ENCODE measurements at regions not wholly inside any gene's neighbourhood (a gene's known extent, or its start where the extent isn't known, plus 50 kb on each side); places are given as distances from the start of the nearest gene placed in this dataset.

DNA sequence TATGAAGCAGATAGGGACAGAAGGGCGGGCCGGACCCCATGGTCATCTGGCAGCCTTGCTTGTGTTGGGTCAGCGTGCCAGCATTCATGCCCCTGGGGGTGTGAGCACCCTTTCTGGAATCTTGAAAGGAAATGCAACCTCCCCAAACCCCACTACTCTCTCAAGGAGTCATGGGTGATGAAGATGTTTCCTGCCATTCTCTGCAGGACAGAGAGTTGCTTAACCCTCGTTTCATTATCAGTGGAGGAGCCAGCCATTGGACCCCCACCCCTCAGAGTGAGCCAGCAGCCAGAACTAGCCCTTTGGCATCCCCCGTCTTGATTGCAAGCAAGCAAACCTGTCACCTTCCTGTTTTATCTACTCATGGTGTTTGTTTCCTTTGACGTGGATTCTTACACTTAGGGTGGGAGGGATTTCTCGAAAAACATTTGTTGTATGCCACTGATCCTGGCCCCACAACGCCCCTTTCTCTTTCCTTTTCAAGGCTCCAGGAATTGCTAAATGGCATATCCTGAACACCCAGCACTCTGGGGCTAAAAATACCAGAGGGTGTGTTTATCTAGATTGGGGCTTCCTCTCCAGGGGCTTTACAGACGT, 258.3 kb downstream of the ETS1 start:
- no peak overlapping the region for H3K9ac ChIP-seq

DNA sequence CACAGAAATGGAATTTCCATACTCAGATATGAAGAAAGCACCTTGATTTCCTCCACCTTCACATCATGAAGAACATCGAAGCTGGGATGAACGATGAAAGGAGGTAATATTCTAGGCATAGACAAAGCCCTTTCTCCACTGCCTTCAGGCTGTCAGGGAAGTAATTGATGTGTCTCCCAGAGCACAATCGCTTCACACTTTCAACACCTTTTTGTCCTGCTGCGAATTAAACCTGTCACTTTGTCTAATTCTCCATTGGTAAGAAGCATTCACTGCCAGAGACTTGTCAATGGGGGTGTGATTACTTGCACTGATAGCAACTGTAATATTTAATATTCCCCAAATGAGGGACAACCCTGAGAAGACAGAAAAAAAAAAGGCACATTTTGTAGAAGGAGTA, 260.1 kb downstream of the ETS1 start:
- Histone ChIP-seq H3K9me3 (no peaks in the 10 kb centered on the region), H4K20me1 (ENCODE audit: insufficient read depth) (no peaks in the 10 kb centered on the region), H3K79me2 (ENCODE audit: insufficient read depth) (no peaks in the 10 kb centered on the region), H3F3A (replicated peaks; ENCODE audit: insufficient read depth) (no peaks in the 10 kb centered on the region), H3K36me3 (replicated peaks in 1 of 2; ENCODE audit: control insufficient read depth in 1 of 2, insufficient read depth in 2 of 2, low read length in 1 of 2) (no peaks in the 10 kb centered on the region), H3K27ac (ENCODE audit: low read depth in 2 of 2, low read length in 1 of 2) (no peak overlapping the region), H3K4me2 (no peak overlapping the region), H3K27me3 (ENCODE audit: insufficient read depth) (no peaks in the 10 kb centered on the region), H3K4me3 (ENCODE audit: low read depth in 2 of 2, low read length in 1 of 2) (no peak overlapping the region), H3K4me1 (ENCODE audit: control insufficient read depth in 1 of 2, insufficient read depth in 2 of 2, low read depth in 1 of 2, low read length in 1 of 2) (peaks cover 0 to 2% of the 10 kb centered on the region in 2 experiments; a peak in 1 of 4 replicates), H3K9ac (no peak overlapping the region), H2AFZ (ENCODE audit: low read depth) (no peak overlapping the region), H3K9me2 (no peaks in the 10 kb centered on the region)
- ChIA-PET POLR2A (no interaction called here), CTCF (no interaction called here)
- no peak for TF ChIP-seq SMC3 (IDR thresholded peaks at IDR 0.05; ENCODE audit: low read depth, low read length)
- TF ChIP-seq, protein P1, sequence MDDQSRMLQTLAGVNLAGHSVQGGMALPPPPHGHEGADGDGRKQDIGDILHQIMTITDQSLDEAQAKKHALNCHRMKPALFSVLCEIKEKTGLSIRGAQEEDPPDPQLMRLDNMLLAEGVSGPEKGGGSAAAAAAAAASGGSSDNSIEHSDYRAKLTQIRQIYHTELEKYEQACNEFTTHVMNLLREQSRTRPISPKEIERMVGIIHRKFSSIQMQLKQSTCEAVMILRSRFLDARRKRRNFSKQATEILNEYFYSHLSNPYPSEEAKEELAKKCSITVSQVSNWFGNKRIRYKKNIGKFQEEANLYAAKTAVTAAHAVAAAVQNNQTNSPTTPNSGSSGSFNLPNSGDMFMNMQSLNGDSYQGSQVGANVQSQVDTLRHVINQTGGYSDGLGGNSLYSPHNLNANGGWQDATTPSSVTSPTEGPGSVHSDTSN (IDR thresholded peaks at IDR 0.05), result no peak
- TF ChIP-seq, protein P2, sequence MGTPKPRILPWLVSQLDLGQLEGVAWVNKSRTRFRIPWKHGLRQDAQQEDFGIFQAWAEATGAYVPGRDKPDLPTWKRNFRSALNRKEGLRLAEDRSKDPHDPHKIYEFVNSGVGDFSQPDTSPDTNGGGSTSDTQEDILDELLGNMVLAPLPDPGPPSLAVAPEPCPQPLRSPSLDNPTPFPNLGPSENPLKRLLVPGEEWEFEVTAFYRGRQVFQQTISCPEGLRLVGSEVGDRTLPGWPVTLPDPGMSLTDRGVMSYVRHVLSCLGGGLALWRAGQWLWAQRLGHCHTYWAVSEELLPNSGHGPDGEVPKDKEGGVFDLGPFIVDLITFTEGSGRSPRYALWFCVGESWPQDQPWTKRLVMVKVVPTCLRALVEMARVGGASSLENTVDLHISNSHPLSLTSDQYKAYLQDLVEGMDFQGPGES (IDR thresholded peaks at IDR 0.05; ENCODE audit: low read depth, low read length), result no peak
- TF ChIP-seq TEAD4 (IDR thresholded peaks at IDR 0.05; ENCODE audit: borderline replicate concordance, insufficient read depth), result no peak
- TF ChIP-seq NFIC (IDR thresholded peaks at IDR 0.05; ENCODE audit: borderline replicate concordance), result no peak
- TF ChIP-seq, protein P3, sequence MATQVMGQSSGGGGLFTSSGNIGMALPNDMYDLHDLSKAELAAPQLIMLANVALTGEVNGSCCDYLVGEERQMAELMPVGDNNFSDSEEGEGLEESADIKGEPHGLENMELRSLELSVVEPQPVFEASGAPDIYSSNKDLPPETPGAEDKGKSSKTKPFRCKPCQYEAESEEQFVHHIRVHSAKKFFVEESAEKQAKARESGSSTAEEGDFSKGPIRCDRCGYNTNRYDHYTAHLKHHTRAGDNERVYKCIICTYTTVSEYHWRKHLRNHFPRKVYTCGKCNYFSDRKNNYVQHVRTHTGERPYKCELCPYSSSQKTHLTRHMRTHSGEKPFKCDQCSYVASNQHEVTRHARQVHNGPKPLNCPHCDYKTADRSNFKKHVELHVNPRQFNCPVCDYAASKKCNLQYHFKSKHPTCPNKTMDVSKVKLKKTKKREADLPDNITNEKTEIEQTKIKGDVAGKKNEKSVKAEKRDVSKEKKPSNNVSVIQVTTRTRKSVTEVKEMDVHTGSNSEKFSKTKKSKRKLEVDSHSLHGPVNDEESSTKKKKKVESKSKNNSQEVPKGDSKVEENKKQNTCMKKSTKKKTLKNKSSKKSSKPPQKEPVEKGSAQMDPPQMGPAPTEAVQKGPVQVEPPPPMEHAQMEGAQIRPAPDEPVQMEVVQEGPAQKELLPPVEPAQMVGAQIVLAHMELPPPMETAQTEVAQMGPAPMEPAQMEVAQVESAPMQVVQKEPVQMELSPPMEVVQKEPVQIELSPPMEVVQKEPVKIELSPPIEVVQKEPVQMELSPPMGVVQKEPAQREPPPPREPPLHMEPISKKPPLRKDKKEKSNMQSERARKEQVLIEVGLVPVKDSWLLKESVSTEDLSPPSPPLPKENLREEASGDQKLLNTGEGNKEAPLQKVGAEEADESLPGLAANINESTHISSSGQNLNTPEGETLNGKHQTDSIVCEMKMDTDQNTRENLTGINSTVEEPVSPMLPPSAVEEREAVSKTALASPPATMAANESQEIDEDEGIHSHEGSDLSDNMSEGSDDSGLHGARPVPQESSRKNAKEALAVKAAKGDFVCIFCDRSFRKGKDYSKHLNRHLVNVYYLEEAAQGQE (IDR thresholded peaks at IDR 0.05; ENCODE audit: low read depth, low read length), result no peak
- TF ChIP-seq, protein P4, sequence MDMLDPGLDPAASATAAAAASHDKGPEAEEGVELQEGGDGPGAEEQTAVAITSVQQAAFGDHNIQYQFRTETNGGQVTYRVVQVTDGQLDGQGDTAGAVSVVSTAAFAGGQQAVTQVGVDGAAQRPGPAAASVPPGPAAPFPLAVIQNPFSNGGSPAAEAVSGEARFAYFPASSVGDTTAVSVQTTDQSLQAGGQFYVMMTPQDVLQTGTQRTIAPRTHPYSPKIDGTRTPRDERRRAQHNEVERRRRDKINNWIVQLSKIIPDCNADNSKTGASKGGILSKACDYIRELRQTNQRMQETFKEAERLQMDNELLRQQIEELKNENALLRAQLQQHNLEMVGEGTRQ (IDR thresholded peaks at IDR 0.05; ENCODE audit: borderline replicate concordance, low read depth, low read length), result no peak
- no peak for TF ChIP-seq GATA2 (CRISPR knock-in tag; IDR thresholded peaks at IDR 0.05)
- no peak for TF ChIP-seq FOXM1 (IDR thresholded peaks at IDR 0.05; ENCODE audit: low read depth)
- no peak for TF ChIP-seq FOXJ3 (CRISPR knock-in tag; IDR thresholded peaks at IDR 0.05)
- 92% methylated on average over 4 of the region's 4 CpGs for WGBS (ENCODE audit: low lambda C conversion rate)
- DNase-seq, result no peak

More for the DNA sequence above, 258.3 kb downstream of the ETS1 start:
- ChIA-PET CTCF (no interaction called here), POLR2A (no interaction called here)
- TF ChIP-seq, protein P4 (IDR thresholded peaks at IDR 0.05; ENCODE audit: borderline replicate concordance, low read depth, low read length), result no peak
- TF ChIP-seq EZH2phosphoT487 (IDR thresholded peaks at IDR 0.05; ENCODE audit: borderline replicate concordance, low read depth) (no peak), FOSL2 (IDR thresholded peaks at IDR 0.05; ENCODE audit: borderline replicate concordance, low read depth) (no peak), FOXJ3 (CRISPR knock-in tag; IDR thresholded peaks at IDR 0.05) (no peak), MEF2A (IDR thresholded peaks at IDR 0.05; ENCODE audit: borderline replicate concordance, low read depth) (no peak), SIN3A (IDR thresholded peaks at IDR 0.05; ENCODE audit: borderline replicate concordance, low read depth, low read length) (no peak), RAD21 (IDR thresholded peaks at IDR 0.05; ENCODE audit: low read length) (no peak), POLR2AphosphoS5 (IDR thresholded peaks at IDR 0.05; ENCODE audit: low read depth, low read length) (no peak), FOXM1 (IDR thresholded peaks at IDR 0.05; ENCODE audit: low read depth) (no peak), ELF1 (IDR thresholded peaks at IDR 0.05) (no peak), GABPA (IDR thresholded peaks at IDR 0.05; ENCODE audit: low read depth) (no peak)
- TF ChIP-seq, protein P5, sequence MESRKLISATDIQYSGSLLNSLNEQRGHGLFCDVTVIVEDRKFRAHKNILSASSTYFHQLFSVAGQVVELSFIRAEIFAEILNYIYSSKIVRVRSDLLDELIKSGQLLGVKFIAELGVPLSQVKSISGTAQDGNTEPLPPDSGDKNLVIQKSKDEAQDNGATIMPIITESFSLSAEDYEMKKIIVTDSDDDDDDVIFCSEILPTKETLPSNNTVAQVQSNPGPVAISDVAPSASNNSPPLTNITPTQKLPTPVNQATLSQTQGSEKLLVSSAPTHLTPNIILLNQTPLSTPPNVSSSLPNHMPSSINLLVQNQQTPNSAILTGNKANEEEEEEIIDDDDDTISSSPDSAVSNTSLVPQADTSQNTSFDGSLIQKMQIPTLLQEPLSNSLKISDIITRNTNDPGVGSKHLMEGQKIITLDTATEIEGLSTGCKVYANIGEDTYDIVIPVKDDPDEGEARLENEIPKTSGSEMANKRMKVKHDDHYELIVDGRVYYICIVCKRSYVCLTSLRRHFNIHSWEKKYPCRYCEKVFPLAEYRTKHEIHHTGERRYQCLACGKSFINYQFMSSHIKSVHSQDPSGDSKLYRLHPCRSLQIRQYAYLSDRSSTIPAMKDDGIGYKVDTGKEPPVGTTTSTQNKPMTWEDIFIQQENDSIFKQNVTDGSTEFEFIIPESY (IDR thresholded peaks at IDR 0.05; ENCODE audit: borderline replicate concordance, low read depth), result no peak
- DNase-seq, result no peak
- Histone ChIP-seq H3K79me2 (ENCODE audit: insufficient read depth) (no peaks in the 10 kb centered on the region), H3K36me3 (replicated peaks in 1 of 2; ENCODE audit: control insufficient read depth in 1 of 2, insufficient read depth in 2 of 2, low read length in 1 of 2) (no peaks in the 10 kb centered on the region), H3K9me3 (no peaks in the 10 kb centered on the region), H3K27ac (ENCODE audit: low read depth in 2 of 2, low read length in 1 of 2) (no peak overlapping the region), H3F3A (replicated peaks; ENCODE audit: insufficient read depth) (no peaks in the 10 kb centered on the region), H3K9me2 (no peaks in the 10 kb centered on the region), H3K27me3 (ENCODE audit: insufficient read depth) (no peaks in the 10 kb centered on the region), H3K4me1 (ENCODE audit: control insufficient read depth in 1 of 2, insufficient read depth in 2 of 2, low read depth in 1 of 2, low read length in 1 of 2) (peaks cover 0 to 2% of the 10 kb centered on the region in 2 experiments; a peak in 1 of 4 replicates), H3K4me2 (no peak overlapping the region), H2AFZ (ENCODE audit: low read depth) (no peak overlapping the region), H4K20me1 (ENCODE audit: insufficient read depth) (no peaks in the 10 kb centered on the region), H3K4me3 (ENCODE audit: low read depth in 2 of 2, low read length in 1 of 2) (no peak overlapping the region)
- WGBS (ENCODE audit: low lambda C conversion rate), result 84% methylated on average over 7 of the region's 9 CpGs

Measured in SK-N-SH (cell line).